WTC11 (cell line): ENCODE measurements at regions not wholly inside any gene's neighbourhood (a gene's known extent, or its start where the extent isn't known, plus 50 kb on each side); places are given as distances from the start of the nearest gene placed in this dataset.

ENCODE experiments used
- ATAC-seq: fragments of 200-7000 bp; cut with Tn5 transposase; 2 replicates; pipeline ENCODE4 v1.10.0; 2021; ENCODE audit warnings: mild to moderate bottlenecking, moderate library complexity
- CTCF ChIA-PET: fragments of 300-600 bp; sonication (Branson Sonifier 250); formaldehyde crosslinking; loops from one replicate; lab custom pipeline; 2021; ENCODE audit warnings: antibody characterized with exemption; lab: Charles Lee
- POLR2A ChIA-PET: fragments of 350-600 bp; sonication (Branson Sonifier 250); formaldehyde crosslinking; loops from one replicate; lab custom pipeline; 2021; ENCODE audit warnings: antibody characterized with exemption; lab: Charles Lee
- DNase-seq: peaks from one replicate; pipeline ENCODE4 v3.0.0; 2021; ENCODE audit warnings: low spot score
- H3K27ac Mint-ChIP-seq: 2 replicates; pipeline ENCODE4 v1.8.0; 2021; ENCODE audit warnings: mixed read lengths
- H3K27me3 Mint-ChIP-seq: 2 replicates; pipeline ENCODE4 v1.8.0; 2021; ENCODE audit warnings: low read depth, mild to moderate bottlenecking, moderate library complexity, mixed read lengths
- H3K36me3 Mint-ChIP-seq: 2 replicates; pipeline ENCODE4 v1.8.0; 2021; ENCODE audit warnings: mixed read lengths
- H3K4me1 Mint-ChIP-seq: 2 replicates; pipeline ENCODE4 v1.8.0; 2022; ENCODE audit warnings: mixed read lengths
- H3K4me3 Mint-ChIP-seq: 2 replicates; pipeline ENCODE4 v1.8.0; 2021; ENCODE audit warnings: mild to moderate bottlenecking, moderate library complexity, mixed read lengths
- H3K9me3 Mint-ChIP-seq: 2 replicates; pipeline ENCODE4 v1.8.0; 2021; ENCODE audit warnings: mixed read lengths
- MXD4 ChIP-seq: fragments of 250-450 bp; sonication (Bioruptor Pico); IDR thresholded peaks from 2 replicates; pipeline ENCODE4 v1.8.0; 2021; ENCODE audit warnings: mild to moderate bottlenecking, moderate library complexity, borderline replicate concordance
- SP1 ChIP-seq: sonication (generic); formaldehyde crosslinking; conservative IDR thresholded peaks from 2 replicates; pipeline ENCODE4 v1.8.1; 2022; ENCODE audit warnings: missing genetic modification reagents
- TCF7 ChIP-seq: sonication (generic); formaldehyde crosslinking; IDR thresholded peaks from 2 replicates; pipeline ENCODE4 v1.8.0; 2022; ENCODE audit warnings: mild to moderate bottlenecking, low read depth, missing genetic modification reagents, moderate library complexity
- TEAD1 ChIP-seq: sonication (generic); formaldehyde crosslinking; IDR thresholded peaks from 2 replicates; pipeline ENCODE4 v1.8.0; 2022; ENCODE audit warnings: mild to moderate bottlenecking, missing genetic modification reagents
- ZBTB21 ChIP-seq: sonication (generic); formaldehyde crosslinking; IDR thresholded peaks from 2 replicates; pipeline ENCODE4 v1.8.1; 2023; ENCODE audit warnings: mild to moderate bottlenecking, missing genetic modification reagents, borderline replicate concordance
- ZNF232 ChIP-seq: sonication (generic); formaldehyde crosslinking; IDR thresholded peaks from 2 replicates; pipeline ENCODE4 v1.8.0; 2022; ENCODE audit warnings: mild to moderate bottlenecking, missing genetic modification reagents
- ZNF317 ChIP-seq: sonication (generic); formaldehyde crosslinking; IDR thresholded peaks from 2 replicates; pipeline ENCODE4 v1.8.1; 2023; ENCODE audit warnings: low read depth, mild to moderate bottlenecking, moderate library complexity, missing genetic modification reagents, borderline replicate concordance
- ZNF396 ChIP-seq: fragments of 250-450 bp; sonication (Bioruptor Pico); IDR thresholded peaks from 2 replicates; pipeline ENCODE4 v1.8.0; 2021; ENCODE audit warnings: mild to moderate bottlenecking, moderate library complexity, borderline replicate concordance
- ZNF671 ChIP-seq: fragments of 250-450 bp; sonication (Bioruptor Pico); IDR thresholded peaks from 2 replicates; pipeline ENCODE4 v1.8.0; 2021; ENCODE audit warnings: mild to moderate bottlenecking
- TF ChIP-seq, protein P1 (sequence below): sonication (generic); formaldehyde crosslinking; IDR thresholded peaks from 2 replicates; pipeline ENCODE4 v1.8.0; 2022; ENCODE audit warnings: mild to moderate bottlenecking, missing genetic modification reagents
- TF ChIP-seq, protein P2 (sequence below): sonication (generic); formaldehyde crosslinking; IDR thresholded peaks from 2 replicates; pipeline ENCODE4 v1.8.1; 2023; ENCODE audit warnings: mild to moderate bottlenecking, missing genetic modification reagents
- TF ChIP-seq, protein P3 (sequence below): sonication (generic); formaldehyde crosslinking; IDR thresholded peaks from 2 replicates; pipeline ENCODE4 v1.8.1; 2022; ENCODE audit warnings: mild to moderate bottlenecking, missing genetic modification reagents, moderate library complexity, borderline replicate concordance
- TF ChIP-seq, protein P4 (sequence below): sonication (generic); formaldehyde crosslinking; IDR thresholded peaks from 2 replicates; pipeline ENCODE4 v1.8.1; 2022; ENCODE audit warnings: low read depth, missing genetic modification reagents, borderline replicate concordance
- TF ChIP-seq, protein P5 (sequence below): sonication (generic); formaldehyde crosslinking; IDR thresholded peaks from 2 replicates; pipeline ENCODE4 v1.8.1; 2023; ENCODE audit warnings: mild to moderate bottlenecking, missing genetic modification reagents, moderate library complexity
- TF ChIP-seq, protein P6 (sequence below): sonication (generic); formaldehyde crosslinking; IDR thresholded peaks from 2 replicates; pipeline ENCODE4 v1.8.0; 2022; ENCODE audit warnings: mild to moderate bottlenecking, missing genetic modification reagents
- TF ChIP-seq, protein P7 (sequence below): fragments of 250-450 bp; sonication (Bioruptor Pico); IDR thresholded peaks from 2 replicates; pipeline ENCODE4 v1.9.0; 2021; ENCODE audit warnings: mild to moderate bottlenecking
- TF ChIP-seq, protein P8 (sequence below): fragments of 250-450 bp; sonication (Bioruptor Pico); IDR thresholded peaks from 2 replicates; pipeline ENCODE4 v1.9.0; 2021; ENCODE audit warnings: moderate library complexity, mild to moderate bottlenecking, inconsistent platforms, borderline replicate concordance
- TF ChIP-seq, protein P9 (sequence below): sonication (generic); formaldehyde crosslinking; IDR thresholded peaks from 2 replicates; pipeline ENCODE4 v1.8.0; 2023; ENCODE audit warnings: mild to moderate bottlenecking, missing genetic modification reagents

DNA sequence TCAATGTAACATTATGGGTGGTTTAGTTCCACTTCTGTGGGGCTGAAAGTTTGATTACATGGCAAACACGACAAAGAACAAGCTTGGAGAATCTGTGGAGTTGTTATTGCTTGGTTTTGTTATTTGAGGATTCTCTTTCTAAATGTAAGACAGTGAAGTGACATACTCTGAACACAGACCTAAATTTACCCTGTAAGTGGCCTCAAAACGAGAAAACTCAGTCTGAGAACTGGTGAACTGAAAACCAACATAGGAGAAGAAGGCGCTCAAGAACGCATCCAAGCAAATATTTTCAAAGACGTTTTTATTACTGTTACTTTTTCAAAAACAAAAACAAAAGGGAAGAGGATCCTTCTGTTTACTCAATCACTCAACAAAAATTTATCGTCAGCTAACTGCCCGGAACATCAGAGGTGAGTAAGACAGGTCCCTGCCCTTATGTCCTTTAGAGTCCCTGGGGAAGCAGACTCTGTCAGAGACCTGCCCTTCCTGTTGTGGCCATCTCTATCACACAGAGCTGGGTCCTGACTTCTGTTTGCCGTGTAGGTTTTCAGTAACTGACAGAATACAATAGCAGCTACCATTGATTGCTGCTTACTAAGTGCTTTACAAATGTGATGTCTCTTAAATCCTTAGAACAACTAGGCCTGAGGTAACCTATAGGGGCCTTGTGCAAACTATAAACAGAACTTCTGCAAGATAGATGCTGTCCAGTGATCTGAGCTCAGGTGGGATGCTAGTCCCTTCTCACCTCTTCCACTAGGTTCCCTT lies 79.3 kb upstream of the C12orf71 start (continued):
- TF ChIP-seq SP1 (CRISPR knock-in tag) (no peak), MXD4 (CRISPR knock-in tag) (no peak), ZNF232 (CRISPR knock-in tag) (no peak), ZNF396 (CRISPR knock-in tag) (no peak), ZNF317 (CRISPR knock-in tag) (no peak)
- TF ChIP-seq, protein P1, sequence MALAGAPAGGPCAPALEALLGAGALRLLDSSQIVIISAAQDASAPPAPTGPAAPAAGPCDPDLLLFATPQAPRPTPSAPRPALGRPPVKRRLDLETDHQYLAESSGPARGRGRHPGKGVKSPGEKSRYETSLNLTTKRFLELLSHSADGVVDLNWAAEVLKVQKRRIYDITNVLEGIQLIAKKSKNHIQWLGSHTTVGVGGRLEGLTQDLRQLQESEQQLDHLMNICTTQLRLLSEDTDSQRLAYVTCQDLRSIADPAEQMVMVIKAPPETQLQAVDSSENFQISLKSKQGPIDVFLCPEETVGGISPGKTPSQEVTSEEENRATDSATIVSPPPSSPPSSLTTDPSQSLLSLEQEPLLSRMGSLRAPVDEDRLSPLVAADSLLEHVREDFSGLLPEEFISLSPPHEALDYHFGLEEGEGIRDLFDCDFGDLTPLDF: no peak
- TF ChIP-seq, protein P2, sequence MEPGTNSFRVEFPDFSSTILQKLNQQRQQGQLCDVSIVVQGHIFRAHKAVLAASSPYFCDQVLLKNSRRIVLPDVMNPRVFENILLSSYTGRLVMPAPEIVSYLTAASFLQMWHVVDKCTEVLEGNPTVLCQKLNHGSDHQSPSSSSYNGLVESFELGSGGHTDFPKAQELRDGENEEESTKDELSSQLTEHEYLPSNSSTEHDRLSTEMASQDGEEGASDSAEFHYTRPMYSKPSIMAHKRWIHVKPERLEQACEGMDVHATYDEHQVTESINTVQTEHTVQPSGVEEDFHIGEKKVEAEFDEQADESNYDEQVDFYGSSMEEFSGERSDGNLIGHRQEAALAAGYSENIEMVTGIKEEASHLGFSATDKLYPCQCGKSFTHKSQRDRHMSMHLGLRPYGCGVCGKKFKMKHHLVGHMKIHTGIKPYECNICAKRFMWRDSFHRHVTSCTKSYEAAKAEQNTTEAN (CRISPR knock-in tag): no peak
- TF ChIP-seq, protein P3, sequence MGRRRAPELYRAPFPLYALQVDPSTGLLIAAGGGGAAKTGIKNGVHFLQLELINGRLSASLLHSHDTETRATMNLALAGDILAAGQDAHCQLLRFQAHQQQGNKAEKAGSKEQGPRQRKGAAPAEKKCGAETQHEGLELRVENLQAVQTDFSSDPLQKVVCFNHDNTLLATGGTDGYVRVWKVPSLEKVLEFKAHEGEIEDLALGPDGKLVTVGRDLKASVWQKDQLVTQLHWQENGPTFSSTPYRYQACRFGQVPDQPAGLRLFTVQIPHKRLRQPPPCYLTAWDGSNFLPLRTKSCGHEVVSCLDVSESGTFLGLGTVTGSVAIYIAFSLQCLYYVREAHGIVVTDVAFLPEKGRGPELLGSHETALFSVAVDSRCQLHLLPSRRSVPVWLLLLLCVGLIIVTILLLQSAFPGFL (CRISPR knock-in tag): no peak
- TF ChIP-seq, protein P4, sequence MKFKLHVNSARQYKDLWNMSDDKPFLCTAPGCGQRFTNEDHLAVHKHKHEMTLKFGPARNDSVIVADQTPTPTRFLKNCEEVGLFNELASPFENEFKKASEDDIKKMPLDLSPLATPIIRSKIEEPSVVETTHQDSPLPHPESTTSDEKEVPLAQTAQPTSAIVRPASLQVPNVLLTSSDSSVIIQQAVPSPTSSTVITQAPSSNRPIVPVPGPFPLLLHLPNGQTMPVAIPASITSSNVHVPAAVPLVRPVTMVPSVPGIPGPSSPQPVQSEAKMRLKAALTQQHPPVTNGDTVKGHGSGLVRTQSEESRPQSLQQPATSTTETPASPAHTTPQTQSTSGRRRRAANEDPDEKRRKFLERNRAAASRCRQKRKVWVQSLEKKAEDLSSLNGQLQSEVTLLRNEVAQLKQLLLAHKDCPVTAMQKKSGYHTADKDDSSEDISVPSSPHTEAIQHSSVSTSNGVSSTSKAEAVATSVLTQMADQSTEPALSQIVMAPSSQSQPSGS (CRISPR knock-in tag): no peak
- TF ChIP-seq, protein P5, sequence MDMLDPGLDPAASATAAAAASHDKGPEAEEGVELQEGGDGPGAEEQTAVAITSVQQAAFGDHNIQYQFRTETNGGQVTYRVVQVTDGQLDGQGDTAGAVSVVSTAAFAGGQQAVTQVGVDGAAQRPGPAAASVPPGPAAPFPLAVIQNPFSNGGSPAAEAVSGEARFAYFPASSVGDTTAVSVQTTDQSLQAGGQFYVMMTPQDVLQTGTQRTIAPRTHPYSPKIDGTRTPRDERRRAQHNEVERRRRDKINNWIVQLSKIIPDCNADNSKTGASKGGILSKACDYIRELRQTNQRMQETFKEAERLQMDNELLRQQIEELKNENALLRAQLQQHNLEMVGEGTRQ (CRISPR knock-in tag): no peak

DNA sequence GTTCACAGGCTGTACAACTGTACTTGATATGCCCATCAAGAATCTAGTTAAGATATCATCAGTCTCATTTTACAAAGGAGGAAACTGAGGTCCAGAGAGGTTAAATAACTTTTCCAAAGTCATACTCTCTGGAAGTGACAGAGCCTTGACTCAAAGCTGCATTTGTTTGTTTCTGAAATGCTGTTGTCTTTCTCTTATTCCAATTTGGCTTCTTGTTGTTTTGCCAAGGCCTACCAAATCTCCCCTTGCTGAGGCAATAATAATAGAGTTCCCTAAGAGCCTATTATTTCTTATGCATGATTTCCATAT lies 79.8 kb upstream of the C12orf71 start:
- H3K9me3 Mint-ChIP-seq: peaks cover 8% of the 10 kb centered on the region
- H3K36me3 Mint-ChIP-seq: no peaks in the 10 kb centered on the region
- no peak for DNase-seq
- ChIA-PET CTCF (interaction anchor here (1.1 kb wide), 1 partner anchor 144 kb away, joined by 3 read pairs; no protein-coding TSS in a partner anchor), POLR2A (no interaction called here)
- H3K4me3 Mint-ChIP-seq: no peak overlapping the region
- no peak for ATAC-seq
- no peaks in the 10 kb centered on the region for H3K27me3 Mint-ChIP-seq
- H3K4me1 Mint-ChIP-seq: peaks cover 17% of the 10 kb centered on the region
- H3K27ac Mint-ChIP-seq: no peak overlapping the region
- TF ChIP-seq, protein P3 (CRISPR knock-in tag): no peak
- TF ChIP-seq ZNF671 (CRISPR knock-in tag) (no peak), TEAD1 (CRISPR knock-in tag) (no peak), ZBTB21 (CRISPR knock-in tag) (no peak), SP1 (CRISPR knock-in tag) (no peak), TCF7 (CRISPR knock-in tag) (no peak), ZNF232 (CRISPR knock-in tag) (no peak)
- TF ChIP-seq, protein P5 (CRISPR knock-in tag): no peak
- TF ChIP-seq, protein P6, sequence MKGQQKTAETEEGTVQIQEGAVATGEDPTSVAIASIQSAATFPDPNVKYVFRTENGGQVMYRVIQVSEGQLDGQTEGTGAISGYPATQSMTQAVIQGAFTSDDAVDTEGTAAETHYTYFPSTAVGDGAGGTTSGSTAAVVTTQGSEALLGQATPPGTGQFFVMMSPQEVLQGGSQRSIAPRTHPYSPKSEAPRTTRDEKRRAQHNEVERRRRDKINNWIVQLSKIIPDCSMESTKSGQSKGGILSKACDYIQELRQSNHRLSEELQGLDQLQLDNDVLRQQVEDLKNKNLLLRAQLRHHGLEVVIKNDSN (CRISPR knock-in tag): no peak
- TF ChIP-seq, protein P7, sequence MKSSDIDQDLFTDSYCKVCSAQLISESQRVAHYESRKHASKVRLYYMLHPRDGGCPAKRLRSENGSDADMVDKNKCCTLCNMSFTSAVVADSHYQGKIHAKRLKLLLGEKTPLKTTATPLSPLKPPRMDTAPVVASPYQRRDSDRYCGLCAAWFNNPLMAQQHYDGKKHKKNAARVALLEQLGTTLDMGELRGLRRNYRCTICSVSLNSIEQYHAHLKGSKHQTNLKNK (CRISPR knock-in tag): no peak
- TF ChIP-seq, protein P8, sequence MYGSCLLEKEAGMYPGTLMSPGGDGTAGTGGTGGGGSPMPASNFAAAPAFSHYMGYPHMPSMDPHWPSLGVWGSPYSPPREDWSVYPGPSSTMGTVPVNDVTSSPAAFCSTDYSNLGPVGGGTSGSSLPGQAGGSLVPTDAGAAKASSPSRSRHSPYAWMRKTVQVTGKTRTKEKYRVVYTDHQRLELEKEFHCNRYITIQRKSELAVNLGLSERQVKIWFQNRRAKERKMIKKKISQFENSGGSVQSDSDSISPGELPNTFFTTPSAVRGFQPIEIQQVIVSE (CRISPR knock-in tag): no peak
- TF ChIP-seq, protein P9, sequence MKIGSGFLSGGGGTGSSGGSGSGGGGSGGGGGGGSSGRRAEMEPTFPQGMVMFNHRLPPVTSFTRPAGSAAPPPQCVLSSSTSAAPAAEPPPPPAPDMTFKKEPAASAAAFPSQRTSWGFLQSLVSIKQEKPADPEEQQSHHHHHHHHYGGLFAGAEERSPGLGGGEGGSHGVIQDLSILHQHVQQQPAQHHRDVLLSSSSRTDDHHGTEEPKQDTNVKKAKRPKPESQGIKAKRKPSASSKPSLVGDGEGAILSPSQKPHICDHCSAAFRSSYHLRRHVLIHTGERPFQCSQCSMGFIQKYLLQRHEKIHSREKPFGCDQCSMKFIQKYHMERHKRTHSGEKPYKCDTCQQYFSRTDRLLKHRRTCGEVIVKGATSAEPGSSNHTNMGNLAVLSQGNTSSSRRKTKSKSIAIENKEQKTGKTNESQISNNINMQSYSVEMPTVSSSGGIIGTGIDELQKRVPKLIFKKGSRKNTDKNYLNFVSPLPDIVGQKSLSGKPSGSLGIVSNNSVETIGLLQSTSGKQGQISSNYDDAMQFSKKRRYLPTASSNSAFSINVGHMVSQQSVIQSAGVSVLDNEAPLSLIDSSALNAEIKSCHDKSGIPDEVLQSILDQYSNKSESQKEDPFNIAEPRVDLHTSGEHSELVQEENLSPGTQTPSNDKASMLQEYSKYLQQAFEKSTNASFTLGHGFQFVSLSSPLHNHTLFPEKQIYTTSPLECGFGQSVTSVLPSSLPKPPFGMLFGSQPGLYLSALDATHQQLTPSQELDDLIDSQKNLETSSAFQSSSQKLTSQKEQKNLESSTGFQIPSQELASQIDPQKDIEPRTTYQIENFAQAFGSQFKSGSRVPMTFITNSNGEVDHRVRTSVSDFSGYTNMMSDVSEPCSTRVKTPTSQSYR: no peak
